Activated T-cell treated with anti-CD3 and anti-CD28 coated beads, Interleukin-2, amount 50 U/mL, for 72 hours (primary cell): ENCODE measurements at regions not wholly inside any gene's neighbourhood (a gene's known extent, or its start where the extent isn't known, plus 50 kb on each side); places are given as distances from the start of the nearest gene placed in this dataset.

Source experiments
- ATAC-seq, 2 donors: fragments of 150-1000 bp; cut with Tn5 transposase; replicated peaks in 1 of 2; 2 replicates each; pipeline ENCODE4 v1.10.0; 2021; ENCODE audit warnings: moderate library complexity in 2 of 2, mild to moderate bottlenecking in 1 of 2
- DNase-seq, 2 donors: peaks; one replicate each; pipeline ENCODE4 v3.0.0; 2021 to 2022; ENCODE audit warnings: mixed read lengths in 1 of 2
- H3K27ac Mint-ChIP-seq: one replicate; pipeline ENCODE4 v1.8.0; 2022; ENCODE audit warnings: mild to moderate bottlenecking, moderate library complexity, mixed read lengths
- H3K27me3 Mint-ChIP-seq: one replicate; pipeline ENCODE4 v1.8.0; 2022; ENCODE audit warnings: low read depth, mixed read lengths
- H3K36me3 Mint-ChIP-seq, 2 donors: one replicate each; pipeline ENCODE4 v1.8.0; 2022; ENCODE audit warnings: mixed read lengths in 2 of 2, mild to moderate bottlenecking in 1 of 2; ENCODE audit not compliant: insufficient read depth in 2 of 2
- H3K4me1 Mint-ChIP-seq: one replicate; pipeline ENCODE4 v1.8.0; 2022; ENCODE audit warnings: low read depth, mixed read lengths
- H3K4me3 Mint-ChIP-seq, 2 donors: one replicate each; pipeline ENCODE4 v1.8.0; 2022; ENCODE audit warnings: mild to moderate bottlenecking in 2 of 2, mixed read lengths in 2 of 2, moderate library complexity in 2 of 2
- H3K9me3 Mint-ChIP-seq, 2 donors: one replicate each; pipeline ENCODE4 v1.8.0; 2022; ENCODE audit warnings: mixed read lengths in 2 of 2

DNA sequence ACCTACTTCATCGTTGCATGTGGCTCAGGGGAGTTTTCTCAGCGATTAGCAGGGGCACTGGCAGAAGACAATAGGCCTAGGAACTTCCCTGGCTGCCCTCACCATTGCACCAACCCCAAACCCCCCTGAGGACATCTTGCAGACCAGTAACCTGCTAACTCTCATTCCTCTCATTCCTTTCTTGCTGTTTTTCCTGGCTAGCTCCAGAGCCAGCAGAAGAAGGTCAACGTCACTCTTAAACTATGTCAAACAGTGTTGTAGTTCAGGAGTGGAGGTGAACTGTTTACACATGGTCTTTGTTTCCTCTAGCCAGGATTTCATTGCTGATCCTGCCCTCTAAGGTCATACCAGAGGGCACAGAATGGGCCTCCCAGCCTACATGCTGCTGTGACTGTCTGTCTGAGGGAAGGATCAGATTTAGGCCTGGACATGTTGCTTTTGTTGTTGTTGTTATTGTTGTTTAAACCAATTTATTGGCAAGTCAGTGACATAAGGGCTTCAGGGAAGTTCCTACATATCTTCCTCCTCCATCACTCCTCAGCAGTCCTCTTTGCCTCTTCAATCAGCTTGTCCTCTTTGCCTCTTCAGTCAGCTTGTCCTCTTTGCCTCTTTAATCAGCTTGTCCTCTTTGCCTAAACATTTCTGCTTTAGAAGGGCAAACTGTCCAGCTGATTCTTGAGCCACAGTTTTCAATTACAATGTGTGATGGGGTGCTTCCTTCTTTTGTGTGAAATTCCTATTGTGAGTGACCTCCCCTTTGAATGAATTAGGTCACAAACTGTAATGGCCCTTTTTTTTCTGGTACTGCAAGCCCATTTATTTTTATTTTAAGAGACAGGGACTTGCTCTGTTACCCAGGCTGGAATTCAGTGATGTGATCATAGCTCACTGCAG lies 471.9 kb upstream of the TNP1 start:
- no peak overlapping the region for H3K4me3 Mint-ChIP-seq
- H3K9me3 Mint-ChIP-seq: no peaks in the 10 kb centered on the region
- H3K4me1 Mint-ChIP-seq: peaks cover 12% of the 10 kb centered on the region
- no peak overlapping the region for H3K27ac Mint-ChIP-seq
- ATAC-seq (no peak), DNase-seq (no peak)
- H3K36me3 Mint-ChIP-seq: no peaks in the 10 kb centered on the region
- no peaks in the 10 kb centered on the region for H3K27me3 Mint-ChIP-seq

DNA sequence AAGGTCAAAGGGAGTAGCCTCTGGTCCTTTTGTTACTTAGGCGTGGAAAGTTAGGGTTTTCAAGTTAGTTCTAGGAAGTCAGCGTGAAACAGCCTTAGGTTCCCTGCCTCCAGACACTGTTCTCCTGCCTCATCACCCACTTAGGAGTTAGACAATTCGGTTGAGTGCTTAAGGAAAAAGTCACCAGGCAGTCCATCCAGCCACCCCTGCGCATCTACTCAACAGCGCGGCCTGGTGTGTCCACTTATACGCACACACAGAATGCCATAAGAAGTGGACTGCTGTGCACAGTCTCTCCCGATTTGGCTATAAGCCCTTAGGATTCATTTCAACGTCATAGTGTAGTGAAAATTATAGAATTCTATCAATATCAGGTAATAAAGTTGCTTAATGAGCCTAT lies 470.8 kb upstream of the TNP1 start:
- H3K4me1 Mint-ChIP-seq: peaks cover 12% of the 10 kb centered on the region
- no peak for DNase-seq

DNA sequence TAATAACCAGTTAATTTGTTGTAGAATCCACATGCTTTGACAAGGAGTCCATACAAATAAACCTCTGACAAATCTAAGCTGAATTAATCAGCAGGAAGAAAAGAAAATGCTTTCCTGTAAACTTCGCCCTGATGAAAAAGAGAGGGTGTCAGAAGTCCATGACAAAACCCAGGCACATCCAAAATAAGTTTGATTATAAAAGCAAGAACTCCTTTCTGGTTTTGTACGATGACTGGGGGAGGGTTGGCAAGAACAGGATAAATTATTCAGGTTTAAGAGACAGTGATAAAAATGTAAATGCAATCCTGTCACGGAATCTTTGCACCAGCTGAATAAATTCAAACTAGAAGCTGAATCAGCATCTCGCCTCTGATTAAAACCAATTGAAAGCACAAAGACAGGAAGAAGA lies 469.2 kb upstream of the TNP1 start:
- Mint-ChIP-seq H3K4me1 (peaks cover 12% of the 10 kb centered on the region), H3K27me3 (no peaks in the 10 kb centered on the region), H3K9me3 (peaks cover under 1 to 6% of the 10 kb centered on the region in 2 donors), H3K27ac (no peak overlapping the region), H3K36me3 (peaks cover 1 to 5% of the 10 kb centered on the region in 2 donors), H3K4me3 (no peak overlapping the region)
- ATAC-seq: no peak
- DNase-seq: no peak

More for the DNA sequence above, 470.8 kb upstream of the TNP1 start:
- peaks cover 0 to 1% of the 10 kb centered on the region in 2 donors for H3K9me3 Mint-ChIP-seq
- no peak overlapping the region for H3K4me3 Mint-ChIP-seq
- peaks cover 0 to 1% of the 10 kb centered on the region in 2 donors for H3K36me3 Mint-ChIP-seq
- H3K27me3 Mint-ChIP-seq: no peaks in the 10 kb centered on the region
- H3K27ac Mint-ChIP-seq: no peak overlapping the region
- ATAC-seq: no peak

DNA sequence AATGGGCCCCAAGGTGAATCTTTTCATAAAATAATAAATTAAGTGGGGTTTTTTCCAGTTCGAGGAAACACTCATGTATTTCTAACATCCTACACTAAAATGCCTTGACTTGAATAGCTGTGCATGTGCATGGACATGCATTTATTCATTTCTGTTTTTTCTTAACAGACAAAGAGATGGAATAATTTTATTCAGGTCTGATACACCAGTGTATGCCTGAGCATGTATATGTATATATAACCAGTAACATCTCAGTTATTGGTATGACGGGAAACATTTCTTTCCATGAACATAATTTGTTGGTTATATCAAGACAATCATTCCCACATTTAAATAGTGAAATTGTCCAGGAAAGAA lies 468.7 kb upstream of the TNP1 start:
- H3K4me3 Mint-ChIP-seq: no peak overlapping the region
- peaks cover 12% of the 10 kb centered on the region for H3K4me1 Mint-ChIP-seq
- H3K36me3 Mint-ChIP-seq: peaks cover 4 to 5% of the 10 kb centered on the region in 2 donors
- DNase-seq: no peak
- H3K27ac Mint-ChIP-seq: no peak overlapping the region
- H3K9me3 Mint-ChIP-seq: peaks cover 3 to 8% of the 10 kb centered on the region in 2 donors
- no peak for ATAC-seq
- H3K27me3 Mint-ChIP-seq: no peaks in the 10 kb centered on the region

DNA sequence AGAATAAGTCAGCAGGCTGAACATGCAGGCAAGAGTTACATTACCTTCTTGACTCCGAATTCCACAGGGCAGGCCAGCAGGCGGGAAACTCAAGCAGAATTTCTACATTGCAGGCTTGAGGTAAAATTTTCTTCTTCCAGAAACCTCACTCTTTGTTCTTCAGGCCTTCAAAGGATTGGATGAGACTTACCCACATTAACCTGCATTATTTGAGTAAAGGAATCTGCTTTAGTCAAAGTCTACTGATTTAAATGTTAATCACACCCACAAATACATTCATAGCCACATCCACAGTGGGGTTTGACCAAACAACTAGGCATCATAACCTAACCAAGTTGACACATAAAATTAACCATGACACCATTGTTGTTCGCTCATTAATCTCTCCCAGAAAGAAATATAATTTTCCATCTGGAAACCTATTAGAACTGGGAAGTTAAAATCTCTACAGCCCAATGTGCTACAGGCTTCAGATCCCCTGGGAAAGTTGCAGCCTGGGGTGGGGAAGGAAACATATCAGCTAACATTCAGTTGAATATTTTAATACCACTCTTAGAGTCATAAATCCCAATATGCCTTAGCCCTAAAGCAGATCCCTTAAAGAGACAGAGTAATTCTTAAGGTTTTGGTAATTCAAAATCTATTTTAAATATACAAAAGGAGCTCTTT lies 468.2 kb upstream of the TNP1 start:
- H3K9me3 Mint-ChIP-seq: peaks cover 3 to 8% of the 10 kb centered on the region in 2 donors
- no peaks in the 10 kb centered on the region for H3K27me3 Mint-ChIP-seq
- H3K4me3 Mint-ChIP-seq: no peak overlapping the region
- no peak overlapping the region for H3K27ac Mint-ChIP-seq
- H3K4me1 Mint-ChIP-seq: peaks cover 12% of the 10 kb centered on the region
- DNase-seq (no peak), ATAC-seq (no peak)
- peaks cover 4 to 5% of the 10 kb centered on the region in 2 donors for H3K36me3 Mint-ChIP-seq

DNA sequence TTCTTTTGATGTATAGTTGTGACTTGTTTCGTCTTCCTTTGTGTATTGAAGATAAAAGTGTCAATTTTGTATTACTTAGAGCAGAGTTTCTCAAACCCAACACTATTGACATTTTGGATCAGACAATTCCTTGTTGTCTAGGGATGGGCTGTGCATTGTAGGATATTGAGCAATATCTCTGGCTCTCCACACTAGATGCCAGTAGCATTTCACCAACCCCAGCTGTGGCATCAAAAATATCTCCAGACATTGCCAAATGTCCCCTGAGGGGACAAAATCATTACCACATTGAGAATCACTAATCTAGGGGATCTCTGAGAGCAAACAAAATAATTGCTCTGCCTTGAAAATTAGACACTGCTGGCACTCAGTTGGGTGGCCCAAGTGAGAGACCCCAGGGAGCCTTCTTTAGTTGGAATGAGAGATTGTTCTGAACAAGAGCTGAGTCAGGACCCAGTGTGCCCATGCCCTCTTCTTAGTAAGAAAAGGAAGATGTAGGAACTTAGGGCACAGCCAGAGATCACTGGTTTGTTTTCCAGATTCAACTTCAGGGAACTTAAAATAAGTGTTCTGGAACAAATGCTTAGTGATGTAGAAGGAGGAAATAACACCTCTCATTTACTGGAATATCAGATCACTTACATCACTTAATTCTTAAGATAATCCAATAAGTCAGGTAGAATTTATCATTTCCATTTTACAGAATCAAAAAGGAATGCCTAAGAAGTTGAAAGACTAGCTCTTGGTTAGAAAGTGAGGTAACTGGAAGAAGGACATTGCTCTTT lies 466.6 kb upstream of the TNP1 start:
- ATAC-seq (no peak), DNase-seq (no peak)
- H3K27ac Mint-ChIP-seq: no peak overlapping the region
- peaks cover 12% of the 10 kb centered on the region for H3K4me1 Mint-ChIP-seq
- no peaks in the 10 kb centered on the region for H3K27me3 Mint-ChIP-seq
- peaks cover 4 to 5% of the 10 kb centered on the region in 2 donors for H3K36me3 Mint-ChIP-seq
- no peak overlapping the region for H3K4me3 Mint-ChIP-seq
- H3K9me3 Mint-ChIP-seq: peaks cover 3 to 8% of the 10 kb centered on the region in 2 donors

DNA sequence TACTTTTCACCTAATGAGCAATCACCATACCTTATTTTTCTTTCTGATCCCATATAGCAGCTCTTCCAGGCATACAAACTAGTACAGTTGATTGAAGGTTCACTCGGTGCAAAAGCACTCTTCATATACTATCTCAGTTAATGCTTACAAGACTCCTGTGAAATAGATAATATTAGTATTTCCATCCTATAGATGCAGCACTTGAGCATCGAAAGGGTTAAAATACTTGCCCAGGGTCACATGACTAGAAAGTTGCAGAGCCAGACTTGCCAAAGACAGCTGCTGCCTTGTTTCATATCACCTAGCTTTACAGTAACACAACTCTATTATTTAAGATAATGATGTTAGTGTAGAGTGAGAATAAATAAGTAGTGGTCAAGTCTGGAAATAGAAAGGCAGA lies 466.0 kb upstream of the TNP1 start:
- Mint-ChIP-seq H3K4me3 (no peak overlapping the region), H3K27ac (no peak overlapping the region), H3K9me3 (peaks cover 3 to 8% of the 10 kb centered on the region in 2 donors), H3K27me3 (no peaks in the 10 kb centered on the region), H3K36me3 (peaks cover 4 to 5% of the 10 kb centered on the region in 2 donors), H3K4me1 (peaks cover 12% of the 10 kb centered on the region)
- DNase-seq (no peak), ATAC-seq (no peak)

DNA sequence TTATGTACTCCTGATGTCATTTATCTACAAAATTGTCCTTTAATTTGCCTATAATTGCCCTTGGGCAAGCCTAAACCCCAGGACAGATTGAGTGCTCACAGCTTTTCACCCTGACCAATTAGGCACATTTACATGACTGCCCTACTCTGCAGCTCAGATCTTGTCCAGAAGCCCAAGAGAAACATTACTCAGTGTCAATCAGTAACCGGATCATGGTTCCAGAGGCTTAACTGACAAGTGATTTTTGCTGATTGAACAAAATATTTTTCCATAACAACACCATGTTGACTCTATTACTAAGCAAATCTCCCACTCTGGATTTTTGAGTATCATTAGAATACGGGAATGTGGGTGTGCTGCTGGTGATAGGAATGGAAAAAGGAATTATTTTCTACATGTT lies 465.4 kb upstream of the TNP1 start:
- no peak overlapping the region for H3K4me3 Mint-ChIP-seq
- H3K27ac Mint-ChIP-seq: no peak overlapping the region
- H3K9me3 Mint-ChIP-seq: peaks cover 3 to 8% of the 10 kb centered on the region in 2 donors
- peaks cover 12% of the 10 kb centered on the region for H3K4me1 Mint-ChIP-seq
- peaks cover 4 to 5% of the 10 kb centered on the region in 2 donors for H3K36me3 Mint-ChIP-seq
- no peak for DNase-seq
- ATAC-seq: no peak
- no peaks in the 10 kb centered on the region for H3K27me3 Mint-ChIP-seq

DNA sequence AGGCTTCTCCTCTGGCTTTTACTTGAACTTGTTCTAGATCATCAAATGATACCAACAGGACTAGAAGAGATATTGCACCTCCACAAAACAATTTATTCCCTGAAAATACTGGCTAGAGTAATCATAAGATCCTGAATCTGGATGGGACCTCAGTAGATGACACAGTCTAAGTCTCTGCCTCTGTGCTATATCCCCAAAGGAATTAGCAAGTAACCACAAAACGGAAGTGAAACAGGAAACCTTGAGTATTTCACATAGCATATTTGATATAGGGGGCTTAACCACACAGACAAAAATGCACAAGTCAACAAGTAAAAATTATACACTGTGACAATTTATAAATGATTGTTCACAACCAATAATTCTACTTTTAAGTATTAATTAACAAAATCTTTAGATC lies 456.9 kb upstream of the TNP1 start:
- Mint-ChIP-seq H3K9me3 (no peaks in the 10 kb centered on the region), H3K27ac (no peak overlapping the region), H3K27me3 (no peaks in the 10 kb centered on the region), H3K4me1 (peaks cover 10% of the 10 kb centered on the region), H3K36me3 (no peaks in the 10 kb centered on the region), H3K4me3 (no peak overlapping the region)
- ATAC-seq (no peak), DNase-seq (no peak)

DNA sequence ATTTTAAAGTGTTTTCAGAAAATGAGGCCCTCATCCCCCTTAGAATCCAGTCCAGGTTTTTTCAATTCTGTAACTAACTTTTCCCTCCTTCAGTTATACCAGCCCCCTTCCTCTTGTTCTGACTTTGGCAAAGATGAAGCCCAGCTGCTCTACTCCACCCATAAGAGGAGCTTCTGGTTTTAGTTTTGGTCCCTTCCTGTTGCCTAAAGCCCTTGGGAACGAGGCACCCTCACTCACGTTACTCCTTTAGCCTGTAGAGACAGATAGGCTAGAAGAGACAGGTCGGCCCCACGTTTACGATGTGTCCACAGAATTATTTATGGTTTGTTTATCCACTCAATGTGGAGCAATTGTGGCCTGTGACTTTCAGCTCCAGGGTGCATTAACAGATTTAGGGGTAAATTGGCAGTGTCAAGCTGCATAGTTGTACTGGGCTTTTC lies 454.2 kb upstream of the TNP1 start:
- H3K36me3 Mint-ChIP-seq: peaks cover 0 to 1% of the 10 kb centered on the region in 2 donors
- DNase-seq: no peak
- H3K4me1 Mint-ChIP-seq: peaks cover 10% of the 10 kb centered on the region
- no peaks in the 10 kb centered on the region for H3K9me3 Mint-ChIP-seq
- ATAC-seq: no peak
- no peak overlapping the region for H3K4me3 Mint-ChIP-seq
- no peaks in the 10 kb centered on the region for H3K27me3 Mint-ChIP-seq
- H3K27ac Mint-ChIP-seq: no peak overlapping the region

DNA sequence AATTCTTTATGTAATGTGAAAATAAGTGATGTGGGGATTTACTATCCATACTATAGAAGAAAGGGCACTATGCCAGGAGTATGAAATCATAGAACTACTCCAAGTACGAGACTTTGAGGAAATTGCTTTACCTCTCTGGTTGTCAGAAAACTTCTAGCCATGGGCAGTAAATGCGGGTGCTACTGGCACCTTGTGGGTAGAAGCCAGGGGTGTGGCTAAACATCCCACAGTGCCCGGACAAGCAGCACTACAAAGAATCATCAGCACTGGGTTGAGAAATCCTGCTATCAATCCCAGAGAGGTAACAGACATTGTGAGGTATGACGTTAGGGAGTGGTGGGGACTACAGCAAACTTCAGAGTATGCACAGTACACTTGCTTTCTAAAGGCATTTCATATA lies 453.5 kb upstream of the TNP1 start:
- Mint-ChIP-seq H3K9me3 (no peaks in the 10 kb centered on the region), H3K27me3 (no peaks in the 10 kb centered on the region), H3K36me3 (peaks cover 0 to 1% of the 10 kb centered on the region in 2 donors), H3K27ac (no peak overlapping the region), H3K4me1 (peaks cover 10% of the 10 kb centered on the region), H3K4me3 (no peak overlapping the region)
- DNase-seq (no peak), ATAC-seq (no peak)

DNA sequence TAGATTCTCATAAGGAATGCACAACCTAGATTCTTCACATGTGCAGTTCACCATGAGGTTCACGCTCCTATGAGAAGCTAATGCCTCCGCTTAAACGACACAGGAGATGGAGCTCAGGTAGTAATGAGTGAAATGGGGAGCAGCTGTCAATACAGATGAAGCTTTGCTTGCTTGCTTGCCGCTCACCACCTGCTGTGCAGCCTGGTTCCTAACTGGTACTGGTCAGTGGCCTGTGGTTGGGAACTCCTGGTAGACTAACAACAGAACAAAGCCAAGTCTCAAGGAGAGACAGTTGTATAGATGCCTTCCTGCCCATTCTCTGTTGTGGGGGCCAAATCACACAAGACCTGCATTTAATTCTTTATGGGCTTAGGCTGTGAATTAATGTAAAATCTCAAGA lies 449.2 kb upstream of the TNP1 start:
- DNase-seq (no peak), ATAC-seq (no peak)
- H3K27ac Mint-ChIP-seq: no peak overlapping the region
- H3K4me3 Mint-ChIP-seq: no peak overlapping the region
- H3K4me1 Mint-ChIP-seq: no peaks in the 10 kb centered on the region
- H3K9me3 Mint-ChIP-seq: no peaks in the 10 kb centered on the region
- no peaks in the 10 kb centered on the region for H3K27me3 Mint-ChIP-seq
- H3K36me3 Mint-ChIP-seq: peaks cover 0 to 1% of the 10 kb centered on the region in 2 donors

DNA sequence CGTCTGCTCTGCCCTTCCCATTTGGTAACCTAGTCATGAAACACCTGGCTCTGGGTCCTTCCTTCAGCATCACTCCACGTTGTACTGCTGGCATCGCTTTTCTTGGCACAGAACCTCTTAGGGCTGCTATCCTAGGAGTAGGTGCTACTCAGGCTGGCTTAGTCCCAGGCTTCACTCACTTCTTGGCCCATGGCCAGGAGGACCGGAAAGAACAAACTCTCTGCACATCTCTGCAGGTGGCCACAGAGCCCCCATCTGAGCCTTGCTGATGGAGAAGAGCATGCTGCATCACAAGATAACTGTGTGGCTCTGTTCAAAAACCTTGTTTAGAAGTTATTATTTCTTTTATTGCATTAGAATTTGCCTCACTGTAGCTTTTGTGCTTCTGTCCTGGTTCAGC lies 447.2 kb upstream of the TNP1 start:
- H3K27me3 Mint-ChIP-seq: no peaks in the 10 kb centered on the region
- H3K9me3 Mint-ChIP-seq: no peaks in the 10 kb centered on the region
- ATAC-seq: no peak
- no peak for DNase-seq
- H3K4me1 Mint-ChIP-seq: no peaks in the 10 kb centered on the region
- no peak overlapping the region for H3K4me3 Mint-ChIP-seq
- H3K36me3 Mint-ChIP-seq: peaks cover 0 to 1% of the 10 kb centered on the region in 2 donors
- no peak overlapping the region for H3K27ac Mint-ChIP-seq
